MCF 10A (cell line): ENCODE measurements at regions not wholly inside any gene's neighbourhood (a gene's known extent, or its start where the extent isn't known, plus 50 kb on each side); places are given as distances from the start of the nearest gene placed in this dataset.

Experiments used
- BruUV-seq: library from RNA; stranded (reverse); fragments of 400-500 nt; replicated peaks from 2 replicates; lab custom pipeline; 2021; lab: Mats Ljungman, UMichigan
- CTCF ChIA-PET: fragments of 300-600 bp; sonication (Branson Sonifier 250); formaldehyde crosslinking; extraction: SDS; loops from one replicate; lab custom pipeline; 2021; ENCODE audit warnings: antibody characterized with exemption, inconsistent platforms; lab: Yijun Ruan, JAX
- POLR2A ChIA-PET: fragments of 300-600, 350-650 bp; sonication (Branson Sonifier 250); formaldehyde crosslinking; extraction: SDS; loops from one replicate; lab custom pipeline; 2020; ENCODE audit warnings: antibody characterized with exemption, inconsistent platforms; lab: Yijun Ruan, JAX
- DNase-seq: peaks from one replicate; pipeline ENCODE4 v3.0.0-alpha.2; 2018; ENCODE audit not compliant: unreplicated experiment
- H3K27ac Mint-ChIP-seq: one replicate; pipeline ENCODE4 v1.8.0; 2022; ENCODE audit warnings: mild to moderate bottlenecking, low read depth, mixed read lengths; ENCODE audit not compliant: unreplicated experiment
- H3K27me3 Mint-ChIP-seq: one replicate; pipeline ENCODE4 v1.8.0; 2022; ENCODE audit warnings: mixed read lengths; ENCODE audit not compliant: insufficient read depth, unreplicated experiment
- H3K36me3 Mint-ChIP-seq: one replicate; pipeline ENCODE4 v1.8.0; 2022; ENCODE audit warnings: mild to moderate bottlenecking, moderate library complexity, mixed read lengths; ENCODE audit not compliant: insufficient read depth, unreplicated experiment
- H3K4me1 Mint-ChIP-seq: one replicate; pipeline ENCODE4 v1.8.0; 2022; ENCODE audit warnings: mixed read lengths; ENCODE audit not compliant: insufficient read depth, unreplicated experiment
- H3K4me3 Mint-ChIP-seq: one replicate; pipeline ENCODE4 v1.8.0; 2022; ENCODE audit warnings: mild to moderate bottlenecking, moderate library complexity, mixed read lengths; ENCODE audit not compliant: unreplicated experiment
- H3K9me3 Mint-ChIP-seq: one replicate; pipeline ENCODE4 v1.8.0; 2022; ENCODE audit warnings: mixed read lengths; ENCODE audit not compliant: unreplicated experiment
- intact Hi-C: fragments of 100-400 bp; cut with micrococcal nuclease; formaldehyde crosslinking; loops from 2 replicates; pipeline ENCODE4 v1.14.1; 2022
- TF ChIP-seq, protein P1 (sequence below): fragments of 200-600 bp; IDR thresholded peaks from one replicate; pipeline ENCODE4 v1.8.0; 2022; ENCODE audit warnings: antibody characterized with exemption, mild to moderate bottlenecking; ENCODE audit not compliant: unreplicated experiment

GRCh38 chr3:130841357-130841756, 52.5 kb upstream of the ATP2C1 start:
- DNase-seq, result no peak
- CTCF ChIA-PET, result no interaction called here
- Mint-ChIP-seq H3K36me3 (no peaks in the 10 kb centered on the region), H3K4me1 (no peaks in the 10 kb centered on the region), H3K9me3 (no peaks in the 10 kb centered on the region), H3K4me3 (no peak overlapping the region), H3K27ac (no peak overlapping the region), H3K27me3 (peaks cover 37% of the 10 kb centered on the region)
- intact Hi-C loops, result no loop called here
- POLR2A ChIA-PET, result no interaction called here
- no TSS peak for BruUV-seq
- TF ChIP-seq, protein P1, sequence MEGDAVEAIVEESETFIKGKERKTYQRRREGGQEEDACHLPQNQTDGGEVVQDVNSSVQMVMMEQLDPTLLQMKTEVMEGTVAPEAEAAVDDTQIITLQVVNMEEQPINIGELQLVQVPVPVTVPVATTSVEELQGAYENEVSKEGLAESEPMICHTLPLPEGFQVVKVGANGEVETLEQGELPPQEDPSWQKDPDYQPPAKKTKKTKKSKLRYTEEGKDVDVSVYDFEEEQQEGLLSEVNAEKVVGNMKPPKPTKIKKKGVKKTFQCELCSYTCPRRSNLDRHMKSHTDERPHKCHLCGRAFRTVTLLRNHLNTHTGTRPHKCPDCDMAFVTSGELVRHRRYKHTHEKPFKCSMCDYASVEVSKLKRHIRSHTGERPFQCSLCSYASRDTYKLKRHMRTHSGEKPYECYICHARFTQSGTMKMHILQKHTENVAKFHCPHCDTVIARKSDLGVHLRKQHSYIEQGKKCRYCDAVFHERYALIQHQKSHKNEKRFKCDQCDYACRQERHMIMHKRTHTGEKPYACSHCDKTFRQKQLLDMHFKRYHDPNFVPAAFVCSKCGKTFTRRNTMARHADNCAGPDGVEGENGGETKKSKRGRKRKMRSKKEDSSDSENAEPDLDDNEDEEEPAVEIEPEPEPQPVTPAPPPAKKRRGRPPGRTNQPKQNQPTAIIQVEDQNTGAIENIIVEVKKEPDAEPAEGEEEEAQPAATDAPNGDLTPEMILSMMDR, result no peak

DNA sequence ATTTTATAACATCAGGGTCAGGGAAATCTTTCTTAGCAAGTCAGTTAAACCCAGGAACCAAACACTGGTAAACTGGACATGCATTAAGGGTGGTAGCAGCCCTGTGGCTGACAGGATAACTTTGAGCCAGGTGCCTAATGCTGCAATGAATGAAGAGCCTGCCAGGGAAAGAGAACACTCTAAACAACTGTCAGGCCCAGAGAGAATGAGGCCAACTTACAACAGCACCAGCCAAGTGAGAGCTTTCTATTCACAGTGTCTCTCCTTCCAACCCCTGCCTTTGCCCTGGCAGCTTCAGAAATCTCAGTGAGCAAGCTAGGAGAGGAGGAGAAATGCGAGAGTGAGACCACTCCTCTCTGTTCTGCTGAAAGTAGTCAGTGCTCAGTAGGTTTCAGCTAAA, 50.4 kb upstream of the ATP2C1 start:
- no peak overlapping the region for H3K27ac Mint-ChIP-seq
- no peaks in the 10 kb centered on the region for H3K36me3 Mint-ChIP-seq
- no peak for DNase-seq
- no peaks in the 10 kb centered on the region for H3K4me1 Mint-ChIP-seq
- TF ChIP-seq, protein P1, result no peak
- H3K4me3 Mint-ChIP-seq, result no peak overlapping the region
- BruUV-seq, result no TSS peak
- POLR2A ChIA-PET, result no interaction called here
- H3K9me3 Mint-ChIP-seq, result no peaks in the 10 kb centered on the region
- intact Hi-C loops, result no loop called here
- CTCF ChIA-PET, result interaction anchor here (0.7 kb wide), 1 partner anchor 1879 kb away, joined by 3 read pairs; the partner anchor contains the start of gene NPHP3
- H3K27me3 Mint-ChIP-seq, result peaks cover 37% of the 10 kb centered on the region
